ENCODE measurements at regions not wholly inside any gene's neighbourhood (a gene's known extent, or its start where the extent isn't known, plus 50 kb on each side); places are given as distances from the start of the nearest gene placed in this dataset.

DNA sequence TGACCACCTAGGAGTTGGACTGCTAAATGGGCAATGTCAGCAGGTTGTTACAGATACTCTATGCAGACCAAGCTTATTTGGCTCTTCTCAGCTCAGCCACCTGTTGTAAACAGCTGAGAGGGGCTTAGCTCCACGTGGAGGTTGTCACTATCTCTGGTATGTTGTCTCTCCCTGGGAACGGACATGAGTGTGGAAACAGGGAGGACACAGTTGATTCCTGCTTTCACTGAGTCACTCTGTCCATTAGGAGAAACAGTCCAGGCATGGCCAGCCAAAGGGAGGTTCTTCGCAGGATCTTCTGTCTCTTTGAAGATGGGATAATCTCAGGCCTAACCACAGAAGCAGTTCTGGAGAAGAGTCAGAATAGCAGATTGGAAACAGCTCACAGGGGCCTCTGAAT is 121.2 kb downstream of the PALM2AKAP2 start:
- no peak for TF ChIP-seq TAF1 (CRISPR knock-in tag; IDR thresholded peaks at IDR 0.05)
- TF ChIP-seq ARNT (IDR thresholded peaks at IDR 0.05), result no peak
- no peak for TF ChIP-seq JUND (CRISPR knock-in tag; IDR thresholded peaks at IDR 0.05)
- TF ChIP-seq TAF15 (IDR thresholded peaks at IDR 0.05; ENCODE audit: low read depth, low read length, poor library complexity, severe bottlenecking), result no peak
- TF ChIP-seq, protein P1, sequence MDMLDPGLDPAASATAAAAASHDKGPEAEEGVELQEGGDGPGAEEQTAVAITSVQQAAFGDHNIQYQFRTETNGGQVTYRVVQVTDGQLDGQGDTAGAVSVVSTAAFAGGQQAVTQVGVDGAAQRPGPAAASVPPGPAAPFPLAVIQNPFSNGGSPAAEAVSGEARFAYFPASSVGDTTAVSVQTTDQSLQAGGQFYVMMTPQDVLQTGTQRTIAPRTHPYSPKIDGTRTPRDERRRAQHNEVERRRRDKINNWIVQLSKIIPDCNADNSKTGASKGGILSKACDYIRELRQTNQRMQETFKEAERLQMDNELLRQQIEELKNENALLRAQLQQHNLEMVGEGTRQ (IDR thresholded peaks at IDR 0.05; ENCODE audit: low read depth, low read length), result no peak
- TF ChIP-seq, protein P1 (CRISPR knock-in tag; IDR thresholded peaks at IDR 0.05; ENCODE audit: borderline replicate concordance), result no peak
- TF ChIP-seq, protein P2, sequence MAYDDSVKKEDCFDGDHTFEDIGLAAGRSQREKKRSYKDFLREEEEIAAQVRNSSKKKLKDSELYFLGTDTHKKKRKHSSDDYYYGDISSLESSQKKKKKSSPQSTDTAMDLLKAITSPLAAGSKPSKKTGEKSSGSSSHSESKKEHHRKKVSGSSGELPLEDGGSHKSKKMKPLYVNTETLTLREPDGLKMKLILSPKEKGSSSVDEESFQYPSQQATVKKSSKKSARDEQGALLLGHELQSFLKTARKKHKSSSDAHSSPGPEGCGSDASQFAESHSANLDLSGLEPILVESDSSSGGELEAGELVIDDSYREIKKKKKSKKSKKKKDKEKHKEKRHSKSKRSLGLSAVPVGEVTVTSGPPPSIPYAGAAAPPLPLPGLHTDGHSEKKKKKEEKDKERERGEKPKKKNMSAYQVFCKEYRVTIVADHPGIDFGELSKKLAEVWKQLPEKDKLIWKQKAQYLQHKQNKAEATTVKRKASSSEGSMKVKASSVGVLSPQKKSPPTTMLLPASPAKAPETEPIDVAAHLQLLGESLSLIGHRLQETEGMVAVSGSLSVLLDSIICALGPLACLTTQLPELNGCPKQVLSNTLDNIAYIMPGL (CRISPR knock-in tag; IDR thresholded peaks at IDR 0.05; ENCODE audit: borderline replicate concordance in 1 of 2, low read depth in 1 of 2), result no peak
- no peak for TF ChIP-seq SMYD3 (CRISPR knock-in tag; IDR thresholded peaks at IDR 0.05)
- TF ChIP-seq, protein P3, sequence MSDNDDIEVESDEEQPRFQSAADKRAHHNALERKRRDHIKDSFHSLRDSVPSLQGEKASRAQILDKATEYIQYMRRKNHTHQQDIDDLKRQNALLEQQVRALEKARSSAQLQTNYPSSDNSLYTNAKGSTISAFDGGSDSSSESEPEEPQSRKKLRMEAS (IDR thresholded peaks at IDR 0.05), result no peak
- TF ChIP-seq RCOR2 (CRISPR knock-in tag; IDR thresholded peaks at IDR 0.05), result no peak
- TF ChIP-seq PCBP2 (optimal IDR thresholded peaks at IDR 0.05; ENCODE audit: low read depth, low read length, poor library complexity, severe bottlenecking), result no peak
- TF ChIP-seq, protein P4, sequence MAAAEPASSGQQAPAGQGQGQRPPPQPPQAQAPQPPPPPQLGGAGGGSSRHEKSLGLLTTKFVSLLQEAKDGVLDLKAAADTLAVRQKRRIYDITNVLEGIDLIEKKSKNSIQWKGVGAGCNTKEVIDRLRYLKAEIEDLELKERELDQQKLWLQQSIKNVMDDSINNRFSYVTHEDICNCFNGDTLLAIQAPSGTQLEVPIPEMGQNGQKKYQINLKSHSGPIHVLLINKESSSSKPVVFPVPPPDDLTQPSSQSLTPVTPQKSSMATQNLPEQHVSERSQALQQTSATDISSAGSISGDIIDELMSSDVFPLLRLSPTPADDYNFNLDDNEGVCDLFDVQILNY (CRISPR knock-in tag; conservative IDR thresholded peaks at IDR 0.05), result no peak
- TF ChIP-seq, protein P5, sequence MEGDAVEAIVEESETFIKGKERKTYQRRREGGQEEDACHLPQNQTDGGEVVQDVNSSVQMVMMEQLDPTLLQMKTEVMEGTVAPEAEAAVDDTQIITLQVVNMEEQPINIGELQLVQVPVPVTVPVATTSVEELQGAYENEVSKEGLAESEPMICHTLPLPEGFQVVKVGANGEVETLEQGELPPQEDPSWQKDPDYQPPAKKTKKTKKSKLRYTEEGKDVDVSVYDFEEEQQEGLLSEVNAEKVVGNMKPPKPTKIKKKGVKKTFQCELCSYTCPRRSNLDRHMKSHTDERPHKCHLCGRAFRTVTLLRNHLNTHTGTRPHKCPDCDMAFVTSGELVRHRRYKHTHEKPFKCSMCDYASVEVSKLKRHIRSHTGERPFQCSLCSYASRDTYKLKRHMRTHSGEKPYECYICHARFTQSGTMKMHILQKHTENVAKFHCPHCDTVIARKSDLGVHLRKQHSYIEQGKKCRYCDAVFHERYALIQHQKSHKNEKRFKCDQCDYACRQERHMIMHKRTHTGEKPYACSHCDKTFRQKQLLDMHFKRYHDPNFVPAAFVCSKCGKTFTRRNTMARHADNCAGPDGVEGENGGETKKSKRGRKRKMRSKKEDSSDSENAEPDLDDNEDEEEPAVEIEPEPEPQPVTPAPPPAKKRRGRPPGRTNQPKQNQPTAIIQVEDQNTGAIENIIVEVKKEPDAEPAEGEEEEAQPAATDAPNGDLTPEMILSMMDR (CRISPR knock-in tag; IDR thresholded peaks at IDR 0.05), result no peak
- no peak for TF ChIP-seq EP300 (IDR thresholded peaks at IDR 0.05; ENCODE audit: low read depth in 2 of 2, low read length in 2 of 2)
- no peak for TF ChIP-seq EP300 (CRISPR knock-in tag; IDR thresholded peaks at IDR 0.05; ENCODE audit: borderline replicate concordance)
